Fibroblast of the aortic adventitia (primary cell): ENCODE measurements at regions not wholly inside any gene's neighbourhood (a gene's known extent, or its start where the extent isn't known, plus 50 kb on each side); places are given as distances from the start of the nearest gene placed in this dataset.

ENCODE experiments used
- DNase-seq: peaks from one replicate; pipeline ENCODE4 v3.0.0-alpha.2; 2010; ENCODE audit warnings: low read depth
- H3K4me3 ChIP-seq: 2 replicates; pipeline ENCODE4 v1.5.1; 2011; ENCODE audit warnings: low read depth, mild to moderate bottlenecking, control low read depth, low read length, moderate library complexity
- TF ChIP-seq, protein P1 (sequence below): IDR thresholded peaks from 2 replicates; pipeline ENCODE4 v1.5.1; 2011; ENCODE audit warnings: mild to moderate bottlenecking, low read length, control low read depth, inconsistent platforms; ENCODE audit not compliant: insufficient read depth

DNA sequence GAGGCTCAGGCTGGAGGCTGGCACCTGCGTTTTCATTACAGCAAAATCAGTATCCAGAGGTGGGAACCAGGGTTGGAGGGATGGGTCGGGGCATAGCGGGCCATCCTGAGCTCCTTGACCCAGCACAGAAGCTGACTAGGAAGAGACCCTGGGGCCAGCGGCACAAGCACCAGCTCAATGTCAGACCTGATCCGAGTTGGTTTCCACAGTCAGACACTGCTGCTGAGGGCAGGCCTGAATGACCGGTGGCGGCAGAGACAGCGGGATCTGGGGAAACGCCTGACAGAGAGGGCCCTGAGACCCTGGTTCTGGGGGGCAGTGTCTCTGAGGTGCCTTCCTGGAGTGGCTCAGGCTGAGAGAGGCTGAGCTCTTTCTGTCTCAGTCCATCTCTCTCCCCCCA lies 162.0 kb upstream of the C1orf174 start:
- no peak overlapping the region for H3K4me3 ChIP-seq
- DNase-seq, result no peak
- TF ChIP-seq, protein P1, sequence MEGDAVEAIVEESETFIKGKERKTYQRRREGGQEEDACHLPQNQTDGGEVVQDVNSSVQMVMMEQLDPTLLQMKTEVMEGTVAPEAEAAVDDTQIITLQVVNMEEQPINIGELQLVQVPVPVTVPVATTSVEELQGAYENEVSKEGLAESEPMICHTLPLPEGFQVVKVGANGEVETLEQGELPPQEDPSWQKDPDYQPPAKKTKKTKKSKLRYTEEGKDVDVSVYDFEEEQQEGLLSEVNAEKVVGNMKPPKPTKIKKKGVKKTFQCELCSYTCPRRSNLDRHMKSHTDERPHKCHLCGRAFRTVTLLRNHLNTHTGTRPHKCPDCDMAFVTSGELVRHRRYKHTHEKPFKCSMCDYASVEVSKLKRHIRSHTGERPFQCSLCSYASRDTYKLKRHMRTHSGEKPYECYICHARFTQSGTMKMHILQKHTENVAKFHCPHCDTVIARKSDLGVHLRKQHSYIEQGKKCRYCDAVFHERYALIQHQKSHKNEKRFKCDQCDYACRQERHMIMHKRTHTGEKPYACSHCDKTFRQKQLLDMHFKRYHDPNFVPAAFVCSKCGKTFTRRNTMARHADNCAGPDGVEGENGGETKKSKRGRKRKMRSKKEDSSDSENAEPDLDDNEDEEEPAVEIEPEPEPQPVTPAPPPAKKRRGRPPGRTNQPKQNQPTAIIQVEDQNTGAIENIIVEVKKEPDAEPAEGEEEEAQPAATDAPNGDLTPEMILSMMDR, result no peak

DNA sequence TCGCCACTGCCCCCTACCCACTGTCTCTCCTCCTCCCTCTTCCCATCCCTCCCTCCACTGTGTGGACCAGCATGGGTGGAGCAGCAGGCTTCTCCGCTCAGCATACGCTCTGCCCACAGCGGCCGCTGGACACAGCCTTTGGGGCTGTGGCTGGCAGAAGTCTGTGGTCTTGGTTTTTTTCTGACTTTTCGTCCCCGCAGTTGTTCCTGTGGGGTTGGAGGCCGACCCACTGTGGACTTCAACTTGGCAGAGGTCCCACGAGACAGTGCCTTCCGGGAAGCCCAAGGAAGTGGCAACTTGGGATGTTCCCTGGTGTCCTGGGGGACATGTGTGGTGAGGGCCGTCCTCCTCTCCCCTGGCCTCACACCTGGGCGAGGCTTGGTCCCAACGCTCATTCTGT lies 162.5 kb upstream of the C1orf174 start:
- no peak overlapping the region for H3K4me3 ChIP-seq
- DNase-seq, result no peak
- TF ChIP-seq, protein P1, result no peak

DNA sequence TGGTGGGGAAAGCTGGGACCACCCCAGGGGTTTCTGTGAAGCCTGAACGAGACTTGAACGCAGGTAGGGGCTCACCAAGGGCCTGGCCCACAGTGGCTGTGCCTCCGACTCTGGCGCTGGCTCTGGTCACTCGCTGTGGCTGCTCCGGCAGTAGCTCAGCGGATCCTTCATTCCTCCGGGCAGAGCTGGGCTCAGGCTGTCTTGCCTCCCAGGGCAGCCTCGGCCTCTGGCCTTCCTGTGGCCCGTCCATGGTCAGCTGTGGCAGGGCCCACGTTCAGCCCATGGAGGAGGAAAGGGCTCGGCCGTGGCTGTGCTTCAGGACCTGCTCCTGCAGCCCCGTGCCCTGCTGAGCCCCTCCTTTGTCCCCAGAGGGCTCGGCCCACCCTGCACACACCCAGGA lies 162.9 kb upstream of the C1orf174 start:
- no peak overlapping the region for H3K4me3 ChIP-seq
- DNase-seq, result no peak
- TF ChIP-seq, protein P1, result no peak

DNA sequence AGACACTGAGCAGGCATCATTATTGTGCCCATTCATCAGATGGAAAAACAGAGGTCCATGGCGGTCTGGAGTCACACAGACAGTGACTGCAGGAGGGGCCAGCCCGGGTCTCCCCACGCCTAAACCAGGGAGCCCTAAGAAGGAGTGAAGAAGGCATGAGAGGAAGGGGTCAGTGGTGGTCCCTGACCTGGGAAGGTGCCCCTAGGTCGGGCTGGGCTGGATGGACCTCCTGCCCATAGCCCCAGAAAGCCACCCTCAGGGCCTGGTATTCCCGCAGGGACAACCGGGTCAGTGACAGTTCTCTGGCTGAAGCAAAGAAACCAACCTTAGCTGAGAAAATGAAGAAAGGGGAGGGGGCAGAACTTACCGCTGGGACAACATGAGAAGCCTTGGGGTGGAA lies 163.4 kb upstream of the C1orf174 start:
- no peak overlapping the region for H3K4me3 ChIP-seq
- TF ChIP-seq, protein P1, result no peak
- no peak for DNase-seq

DNA sequence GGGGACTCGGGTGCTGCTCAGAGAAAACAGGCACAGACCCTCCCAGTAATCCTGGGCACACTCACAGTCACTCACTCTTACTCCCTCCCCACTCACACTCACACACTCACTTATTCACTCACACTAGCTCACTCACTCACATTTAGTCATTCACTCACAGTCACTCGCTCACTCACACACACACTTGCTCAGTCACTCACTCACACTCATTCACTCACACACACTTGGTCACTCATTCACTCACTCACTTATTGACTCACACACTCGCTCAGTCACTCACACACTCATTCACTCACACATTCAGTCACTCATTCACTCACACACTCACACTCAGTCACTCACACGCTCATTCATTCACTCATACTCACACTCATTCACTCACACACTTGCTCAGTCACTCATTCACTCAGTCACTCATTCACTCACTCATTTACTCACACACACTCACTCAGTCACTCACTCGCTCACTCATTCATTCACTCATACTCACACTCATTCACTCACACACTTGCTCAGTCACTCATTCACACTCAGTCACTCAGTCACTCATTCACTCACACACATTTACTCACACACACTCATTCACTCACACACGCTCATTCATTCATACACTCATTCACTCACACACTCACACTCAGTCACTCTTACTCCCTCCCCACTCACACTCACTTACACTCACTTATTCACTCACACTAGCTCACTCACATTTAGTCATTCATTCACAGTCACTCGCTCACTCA lies 164.2 kb upstream of the C1orf174 start:
- no peak overlapping the region for H3K4me3 ChIP-seq
- DNase-seq, result no peak
- TF ChIP-seq, protein P1, result no peak

DNA sequence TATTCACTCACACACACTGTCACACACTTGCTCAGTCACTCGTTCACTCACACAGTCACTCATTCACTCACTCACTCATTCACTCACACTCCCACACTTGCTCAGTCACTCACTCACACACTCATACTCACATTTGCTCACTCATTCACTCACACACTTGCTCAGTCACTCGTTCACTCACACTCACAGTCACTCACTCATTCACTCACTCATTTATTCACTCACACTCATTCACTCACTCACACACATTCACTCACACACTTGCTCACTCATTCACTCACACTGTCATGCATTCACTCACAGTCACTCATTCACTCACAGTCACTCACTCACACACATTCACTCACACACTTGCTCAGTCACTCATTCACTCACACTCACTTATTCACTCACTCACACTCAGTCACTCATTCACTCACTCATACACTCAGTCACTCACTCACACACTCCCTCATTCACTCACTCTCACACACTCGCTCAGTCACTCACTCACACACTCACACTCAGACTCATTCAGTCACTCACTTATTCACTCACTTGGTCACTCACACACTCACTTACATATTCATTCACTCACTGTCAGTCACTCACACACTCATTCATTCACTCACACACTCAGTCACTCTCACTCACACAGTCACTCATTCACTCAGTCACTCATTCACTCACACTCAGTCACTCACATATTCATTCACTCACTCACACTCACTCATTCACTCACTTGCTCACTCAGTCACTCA lies 167.0 kb upstream of the C1orf174 start:
- TF ChIP-seq, protein P1, result no peak
- no peak for DNase-seq
- no peak overlapping the region for H3K4me3 ChIP-seq
